ENCODE measurements at regions not wholly inside any gene's neighbourhood (a gene's known extent, or its start where the extent isn't known, plus 50 kb on each side); places are given as distances from the start of the nearest gene placed in this dataset.
"Not testable (repeated sequence)": the region's sequence is repeated elsewhere in the genome, so short reads cannot be mapped to it uniquely, and the experiment has no call there.

DNA sequence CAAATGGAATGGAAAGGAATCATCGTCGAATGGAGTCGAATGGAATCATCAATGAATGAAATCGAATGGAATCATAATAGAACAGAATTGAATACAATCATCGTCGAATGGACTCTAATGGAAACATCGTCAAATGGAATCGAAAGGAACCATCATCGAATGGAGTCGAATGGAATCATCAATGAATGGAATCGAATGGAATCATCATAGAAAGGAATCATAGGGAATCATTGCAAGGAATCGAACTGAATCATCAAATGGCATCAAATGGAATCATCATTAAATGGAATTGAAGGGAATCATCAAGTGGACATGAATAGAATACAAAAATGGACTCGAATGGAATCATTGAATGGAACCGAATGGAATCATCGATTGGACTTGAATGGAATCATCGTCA, 237.6 kb downstream of the SHCBP1 start:
- TF ChIP-seq, protein P1, sequence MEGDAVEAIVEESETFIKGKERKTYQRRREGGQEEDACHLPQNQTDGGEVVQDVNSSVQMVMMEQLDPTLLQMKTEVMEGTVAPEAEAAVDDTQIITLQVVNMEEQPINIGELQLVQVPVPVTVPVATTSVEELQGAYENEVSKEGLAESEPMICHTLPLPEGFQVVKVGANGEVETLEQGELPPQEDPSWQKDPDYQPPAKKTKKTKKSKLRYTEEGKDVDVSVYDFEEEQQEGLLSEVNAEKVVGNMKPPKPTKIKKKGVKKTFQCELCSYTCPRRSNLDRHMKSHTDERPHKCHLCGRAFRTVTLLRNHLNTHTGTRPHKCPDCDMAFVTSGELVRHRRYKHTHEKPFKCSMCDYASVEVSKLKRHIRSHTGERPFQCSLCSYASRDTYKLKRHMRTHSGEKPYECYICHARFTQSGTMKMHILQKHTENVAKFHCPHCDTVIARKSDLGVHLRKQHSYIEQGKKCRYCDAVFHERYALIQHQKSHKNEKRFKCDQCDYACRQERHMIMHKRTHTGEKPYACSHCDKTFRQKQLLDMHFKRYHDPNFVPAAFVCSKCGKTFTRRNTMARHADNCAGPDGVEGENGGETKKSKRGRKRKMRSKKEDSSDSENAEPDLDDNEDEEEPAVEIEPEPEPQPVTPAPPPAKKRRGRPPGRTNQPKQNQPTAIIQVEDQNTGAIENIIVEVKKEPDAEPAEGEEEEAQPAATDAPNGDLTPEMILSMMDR (IDR thresholded peaks at IDR 0.05): not testable (repeated sequence)
- TF ChIP-seq POLR2A (IDR thresholded peaks at IDR 0.05): not testable (repeated sequence)

Data from Peyer's patch (tissue), 4 donors.